Non-pigmented ciliary epithelial cell (primary cell): ENCODE measurements at regions not wholly inside any gene's neighbourhood (a gene's known extent, or its start where the extent isn't known, plus 50 kb on each side); places are given as distances from the start of the nearest gene placed in this dataset.

Experiments
- DNase-seq: peaks from one replicate; pipeline ENCODE4 v3.0.0-alpha.2; 2010; ENCODE audit warnings: low read depth

DNA sequence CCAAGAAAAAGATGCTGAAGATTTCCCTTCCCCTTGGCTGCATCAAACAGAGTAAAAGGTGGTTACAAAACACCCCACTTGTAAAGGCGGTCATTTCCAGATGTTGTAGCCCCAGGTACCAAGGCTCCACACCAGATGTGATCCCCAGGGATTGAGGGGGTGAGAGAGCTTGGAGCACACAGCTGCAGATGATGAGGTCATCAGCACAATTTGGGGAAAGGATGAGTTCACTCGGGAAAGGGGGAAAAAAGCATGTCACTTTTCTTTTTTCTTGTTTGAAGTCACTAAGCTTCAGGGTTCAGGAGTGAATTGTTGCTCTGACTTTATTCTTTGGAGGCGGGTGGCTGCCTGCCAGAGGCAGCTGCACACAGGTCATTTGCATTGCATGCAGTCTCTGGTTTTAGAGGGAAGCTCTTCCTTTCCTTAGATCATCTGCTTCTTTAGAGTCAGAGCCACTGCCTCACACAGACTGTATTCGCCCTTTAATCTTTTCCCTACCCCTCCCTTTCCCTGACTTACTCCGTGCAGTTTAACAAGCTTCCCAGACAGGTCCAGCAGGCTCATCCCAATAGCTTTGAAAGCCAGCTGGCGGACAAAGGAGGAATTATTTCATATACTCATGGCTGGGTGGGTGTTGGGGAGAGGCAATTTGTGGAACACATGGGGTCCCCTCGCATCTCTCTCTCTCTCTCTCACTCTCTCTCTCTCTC lies 409.3 kb upstream of the SLC24A2 start:
- no peak for DNase-seq

GRCh38 chr9:20191228-20191840 lies 402.5 kb upstream of the SLC24A2 start:
- DNase-seq: no peak

- DNase-seq: no peak
Observed at GRCh38 chr9:20189871-20190270, 401.0 kb upstream of the SLC24A2 start.

GRCh38 chr9:20188616-20189369 lies 400.0 kb upstream of the SLC24A2 start:
- no peak for DNase-seq

- DNase-seq: no peak
Observed at GRCh38 chr9:20187318-20187717, 398.5 kb upstream of the SLC24A2 start.

DNA sequence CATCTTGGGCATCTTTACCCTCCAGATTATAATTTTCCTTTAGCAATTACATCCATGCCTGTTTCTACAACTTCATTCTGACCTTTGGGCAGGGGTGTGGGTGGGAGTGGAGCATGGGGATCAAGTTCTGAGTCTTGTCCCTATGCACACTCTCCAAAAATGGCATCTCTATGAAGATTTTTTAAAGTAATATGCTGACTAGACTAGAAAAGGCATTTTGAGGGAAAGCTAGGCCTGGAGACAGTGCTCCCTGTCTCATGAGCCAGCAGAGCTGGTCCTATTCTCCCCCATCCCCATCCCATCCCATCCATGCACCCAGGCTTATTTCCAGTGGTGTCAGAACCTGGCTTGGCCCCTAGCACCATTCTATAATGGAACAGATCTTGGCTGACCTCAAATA lies 398.0 kb upstream of the SLC24A2 start:
- no peak for DNase-seq

GRCh38 chr9:20186231-20186630 lies 397.4 kb upstream of the SLC24A2 start:
- no peak for DNase-seq

- DNase-seq: no peak
Observed at GRCh38 chr9:20184541-20184940, 395.7 kb upstream of the SLC24A2 start.

GRCh38 chr9:20178679-20179078 lies 389.8 kb upstream of the SLC24A2 start:
- no peak for DNase-seq

DNA sequence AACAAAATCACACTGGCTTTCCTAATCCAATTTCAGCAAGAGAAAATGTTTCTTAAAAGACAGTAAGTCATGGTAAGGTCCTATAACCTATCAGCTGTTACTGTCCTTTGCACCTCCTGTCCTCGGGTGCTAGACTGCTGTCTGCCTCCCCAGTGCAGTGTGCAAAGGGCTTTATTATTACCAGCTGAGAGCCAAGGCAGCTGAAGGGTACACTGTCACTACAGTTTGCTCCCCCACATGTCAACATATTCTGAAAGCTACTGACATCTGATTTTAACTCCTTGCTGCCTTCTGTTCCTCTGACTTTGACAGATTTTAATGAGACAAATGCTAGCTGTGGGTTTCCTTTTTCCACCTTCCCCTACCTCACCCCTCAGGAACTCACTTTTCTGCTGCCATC lies 389.4 kb upstream of the SLC24A2 start:
- DNase-seq: no peak

GRCh38 chr9:20170122-20170521 lies 381.3 kb upstream of the SLC24A2 start:
- DNase-seq: no peak

- DNase-seq: no peak
Observed at GRCh38 chr9:20152151-20152725, 363.4 kb upstream of the SLC24A2 start.

- no peak for DNase-seq
Observed at GRCh38 chr9:20148416-20148815, 359.6 kb upstream of the SLC24A2 start.

- no peak for DNase-seq
Observed at GRCh38 chr9:20144197-20144596, 355.4 kb upstream of the SLC24A2 start.

DNA sequence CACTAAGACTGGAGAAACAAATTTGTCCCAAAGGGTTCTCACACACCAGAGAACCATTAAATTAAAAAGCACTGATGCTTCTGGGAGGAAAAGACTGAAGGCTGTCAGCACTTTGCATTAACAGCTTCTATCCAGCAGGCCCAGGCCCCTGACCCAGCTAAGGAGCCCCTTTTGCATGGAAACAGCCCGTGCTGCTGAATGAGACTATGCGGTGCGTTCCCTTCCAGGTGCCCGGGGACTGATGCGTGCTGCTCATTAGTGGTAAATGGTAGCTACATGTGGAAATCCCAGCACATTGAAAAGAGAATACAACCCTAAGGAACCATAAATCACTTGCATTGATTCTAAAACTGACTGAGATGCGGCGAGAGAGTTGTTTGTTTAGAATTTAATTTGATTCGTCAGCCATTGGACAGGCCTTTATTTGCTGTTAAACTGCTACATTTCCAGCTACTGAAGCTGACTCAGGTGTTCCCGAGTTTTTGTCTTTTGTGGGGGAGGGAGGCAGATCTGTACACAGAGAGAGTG lies 351.0 kb upstream of the SLC24A2 start:
- no peak for DNase-seq

DNA sequence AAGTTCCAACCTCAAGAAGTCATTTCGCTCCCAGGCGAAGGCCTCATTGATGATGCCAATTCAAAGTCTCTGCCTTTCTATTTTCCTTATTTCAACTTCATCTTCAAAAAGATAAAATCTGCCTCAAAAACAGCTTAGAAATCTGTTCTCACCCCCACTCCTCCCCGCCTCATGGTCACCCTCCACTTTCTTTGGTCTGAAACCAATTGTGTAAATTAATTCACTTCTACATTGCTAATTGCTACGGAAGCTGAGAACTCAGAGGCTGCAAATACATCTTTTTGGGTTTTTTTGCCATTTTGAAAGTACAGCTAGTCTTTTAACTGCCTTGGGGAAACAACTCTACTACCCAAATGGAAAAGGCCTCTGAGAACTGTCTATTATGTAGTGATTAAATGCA lies 350.0 kb upstream of the SLC24A2 start:
- DNase-seq: no peak

DNA sequence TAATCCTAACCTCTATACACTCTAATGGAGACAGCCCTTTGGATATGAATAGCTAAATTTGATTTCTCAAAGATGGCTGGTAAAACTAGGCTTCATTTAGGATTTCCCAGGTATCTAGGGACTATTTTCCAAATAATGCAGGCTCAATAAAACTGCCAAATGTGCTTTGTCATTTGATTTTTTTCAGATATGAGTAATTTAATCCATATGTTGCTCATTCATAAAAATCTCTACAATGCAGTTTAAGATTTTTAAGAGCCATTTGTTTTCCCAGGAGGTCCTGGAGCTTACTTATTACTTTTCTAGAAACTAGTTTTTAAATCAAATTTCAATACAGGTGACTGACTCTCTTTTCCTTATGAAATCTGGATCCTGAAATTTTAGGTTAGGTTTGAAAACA lies 349.3 kb upstream of the SLC24A2 start:
- DNase-seq: no peak

- DNase-seq: no peak
Observed at GRCh38 chr9:20137425-20137824, 348.6 kb upstream of the SLC24A2 start.

- no peak for DNase-seq
Observed at GRCh38 chr9:20135119-20135697, 346.4 kb upstream of the SLC24A2 start.

GRCh38 chr9:20125727-20126126 lies 336.9 kb upstream of the SLC24A2 start:
- no peak for DNase-seq

DNA sequence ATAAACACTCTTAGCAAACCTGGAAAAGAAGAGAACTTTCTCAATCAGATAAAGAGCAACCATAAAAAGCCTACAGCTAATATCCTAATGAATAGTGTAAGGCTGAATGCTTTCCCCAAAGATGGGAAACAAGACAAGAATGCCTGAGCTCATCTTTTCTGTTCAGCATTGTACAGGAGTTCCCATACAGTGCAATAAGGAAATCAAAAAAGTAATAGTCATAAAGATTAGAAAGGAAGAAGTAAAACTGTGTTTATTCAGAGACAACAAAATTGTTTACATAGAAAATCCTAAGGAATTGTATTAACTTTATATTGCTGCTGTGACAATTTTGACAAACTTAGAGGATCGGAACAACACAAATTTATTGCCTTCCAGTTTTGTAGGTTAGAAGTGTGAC lies 330.7 kb upstream of the SLC24A2 start:
- DNase-seq: no peak

- DNase-seq: no peak
Observed at GRCh38 chr9:20117986-20118385, 329.1 kb upstream of the SLC24A2 start.
